GM12865 (cell line): ENCODE measurements at regions not wholly inside any gene's neighbourhood (a gene's known extent, or its start where the extent isn't known, plus 50 kb on each side); places are given as distances from the start of the nearest gene placed in this dataset.
"Not testable (repeated sequence)": the region's sequence is repeated elsewhere in the genome, so short reads cannot be mapped to it uniquely, and the experiment has no call there.

Experiments
- DNase-seq: peaks from one replicate; pipeline ENCODE4 v3.0.0; 2010; ENCODE audit warnings: low read depth
- H3K4me3 ChIP-seq: 2 replicates; pipeline ENCODE4 v1.5.1; 2011; ENCODE audit warnings: mild to moderate bottlenecking, low read depth, low read length, control low read depth
- TF ChIP-seq, protein P1 (sequence below): IDR thresholded peaks from 2 replicates; pipeline ENCODE4 v1.5.1; 2011; ENCODE audit warnings: low read length, control low read depth, low read depth, inconsistent platforms; ENCODE audit not compliant: insufficient read depth; ENCODE audit errors: missing control alignments

DNA sequence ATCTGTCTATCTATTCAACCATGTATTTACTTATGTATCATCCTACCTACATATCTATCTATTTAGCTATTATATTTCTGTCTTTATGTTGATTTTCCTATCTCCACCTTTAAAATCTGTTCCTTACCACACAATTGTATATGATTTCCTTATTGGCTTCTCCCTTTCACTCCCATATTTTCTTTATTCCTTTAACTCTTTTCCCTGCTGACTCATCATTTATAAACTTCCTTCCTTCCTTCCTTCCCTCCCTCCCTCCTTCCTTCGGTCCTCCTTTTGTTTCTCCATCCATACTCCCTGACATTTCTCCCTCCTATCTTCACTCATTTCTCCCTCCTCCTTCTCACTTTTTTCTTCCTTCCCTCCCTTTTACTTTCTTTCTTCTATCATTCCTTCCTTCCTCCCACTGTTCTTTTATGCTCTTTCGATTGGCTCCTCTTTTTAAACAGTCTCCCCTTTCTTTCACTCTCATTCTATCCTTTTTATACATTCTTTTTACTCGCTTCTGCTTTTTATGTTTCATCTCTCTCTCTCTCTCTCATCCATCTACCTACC, 100.3 kb downstream of the RBMX2 start:
- no peak overlapping the region for H3K4me3 ChIP-seq
- TF ChIP-seq, protein P1, sequence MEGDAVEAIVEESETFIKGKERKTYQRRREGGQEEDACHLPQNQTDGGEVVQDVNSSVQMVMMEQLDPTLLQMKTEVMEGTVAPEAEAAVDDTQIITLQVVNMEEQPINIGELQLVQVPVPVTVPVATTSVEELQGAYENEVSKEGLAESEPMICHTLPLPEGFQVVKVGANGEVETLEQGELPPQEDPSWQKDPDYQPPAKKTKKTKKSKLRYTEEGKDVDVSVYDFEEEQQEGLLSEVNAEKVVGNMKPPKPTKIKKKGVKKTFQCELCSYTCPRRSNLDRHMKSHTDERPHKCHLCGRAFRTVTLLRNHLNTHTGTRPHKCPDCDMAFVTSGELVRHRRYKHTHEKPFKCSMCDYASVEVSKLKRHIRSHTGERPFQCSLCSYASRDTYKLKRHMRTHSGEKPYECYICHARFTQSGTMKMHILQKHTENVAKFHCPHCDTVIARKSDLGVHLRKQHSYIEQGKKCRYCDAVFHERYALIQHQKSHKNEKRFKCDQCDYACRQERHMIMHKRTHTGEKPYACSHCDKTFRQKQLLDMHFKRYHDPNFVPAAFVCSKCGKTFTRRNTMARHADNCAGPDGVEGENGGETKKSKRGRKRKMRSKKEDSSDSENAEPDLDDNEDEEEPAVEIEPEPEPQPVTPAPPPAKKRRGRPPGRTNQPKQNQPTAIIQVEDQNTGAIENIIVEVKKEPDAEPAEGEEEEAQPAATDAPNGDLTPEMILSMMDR: no peak
- DNase-seq: no peak

DNA sequence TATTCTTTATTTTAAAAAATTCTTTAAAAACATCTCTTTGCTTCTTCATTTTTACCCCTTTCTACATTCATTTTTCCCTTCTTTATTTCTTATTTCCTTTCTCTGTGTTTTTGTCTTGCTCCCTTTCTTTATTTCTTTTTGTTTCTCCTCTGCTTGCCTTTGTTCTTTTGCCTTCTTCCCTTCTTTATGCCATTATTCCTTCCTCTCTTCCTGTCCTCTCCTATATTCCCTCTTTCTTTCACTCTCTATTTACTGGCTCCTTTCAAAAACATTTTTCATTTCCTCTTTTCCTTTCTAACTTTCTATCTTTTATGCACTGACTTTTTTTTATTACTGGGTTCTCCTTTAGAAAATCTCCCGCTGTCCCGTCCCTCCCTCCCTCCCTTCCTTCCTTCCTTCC, 102.2 kb downstream of the RBMX2 start:
- no peak for DNase-seq
- TF ChIP-seq, protein P1: no peak

GRCh38 chrX:130507015-130507414, 105.2 kb downstream of the RBMX2 start:
- no peak overlapping the region for H3K4me3 ChIP-seq
- no peak for DNase-seq
- TF ChIP-seq, protein P1: no peak

More for the DNA sequence above, 102.2 kb downstream of the RBMX2 start:
- H3K4me3 ChIP-seq: no peak overlapping the region

DNA sequence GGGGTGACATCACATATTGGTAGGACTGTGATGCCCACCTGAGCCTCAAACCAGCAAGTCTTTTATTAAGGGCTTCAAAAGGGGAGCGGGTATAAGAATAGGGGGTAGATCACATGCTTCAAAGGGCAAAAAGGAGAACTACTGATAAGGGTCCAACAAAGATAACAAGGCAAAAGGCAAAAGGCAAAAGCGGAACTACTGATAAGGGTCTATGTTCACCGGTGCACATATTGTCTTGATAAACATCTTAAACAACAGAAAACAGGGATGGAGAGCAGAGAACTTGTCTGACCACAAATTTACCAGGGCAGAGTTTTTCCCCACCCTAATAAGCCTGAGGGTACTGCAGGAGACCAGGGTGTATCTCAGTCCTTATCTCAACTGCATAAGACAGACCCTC, 110.7 kb downstream of the RBMX2 start:
- H3K4me3 ChIP-seq, DNase-seq: not testable (repeated sequence)

DNA sequence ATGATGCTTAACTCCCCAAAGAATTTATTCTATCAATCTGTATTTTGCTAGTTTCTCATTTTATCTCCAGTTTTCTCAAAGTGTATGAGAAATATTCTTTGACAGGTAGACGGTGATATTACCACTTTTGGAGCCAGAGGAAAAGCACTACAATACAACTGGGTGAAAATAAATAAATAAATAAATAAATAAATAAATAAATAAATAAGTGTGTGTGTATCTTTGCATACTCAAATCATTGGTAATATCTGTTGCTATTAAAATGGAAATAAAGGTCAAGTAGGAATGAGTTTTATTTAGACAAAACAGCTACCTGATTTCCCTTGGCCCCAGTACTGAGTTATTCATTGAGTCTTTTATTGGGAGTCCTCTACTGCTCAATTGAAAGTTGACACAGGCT, 114.3 kb downstream of the RBMX2 start:
- DNase-seq: no peak
- H3K4me3 ChIP-seq: no peak overlapping the region
- TF ChIP-seq, protein P1: no peak

GRCh38 chrX:130523460-130524394, 121.9 kb downstream of the RBMX2 start:
- no peak for DNase-seq

More at GRCh38 chrX:130523460-130524394, 121.9 kb downstream of the RBMX2 start:
- TF ChIP-seq, protein P1: no peak
- no peak overlapping the region for H3K4me3 ChIP-seq
